ENCODE measurements at regions not wholly inside any gene's neighbourhood (a gene's known extent, or its start where the extent isn't known, plus 50 kb on each side); places are given as distances from the start of the nearest gene placed in this dataset.

DNA sequence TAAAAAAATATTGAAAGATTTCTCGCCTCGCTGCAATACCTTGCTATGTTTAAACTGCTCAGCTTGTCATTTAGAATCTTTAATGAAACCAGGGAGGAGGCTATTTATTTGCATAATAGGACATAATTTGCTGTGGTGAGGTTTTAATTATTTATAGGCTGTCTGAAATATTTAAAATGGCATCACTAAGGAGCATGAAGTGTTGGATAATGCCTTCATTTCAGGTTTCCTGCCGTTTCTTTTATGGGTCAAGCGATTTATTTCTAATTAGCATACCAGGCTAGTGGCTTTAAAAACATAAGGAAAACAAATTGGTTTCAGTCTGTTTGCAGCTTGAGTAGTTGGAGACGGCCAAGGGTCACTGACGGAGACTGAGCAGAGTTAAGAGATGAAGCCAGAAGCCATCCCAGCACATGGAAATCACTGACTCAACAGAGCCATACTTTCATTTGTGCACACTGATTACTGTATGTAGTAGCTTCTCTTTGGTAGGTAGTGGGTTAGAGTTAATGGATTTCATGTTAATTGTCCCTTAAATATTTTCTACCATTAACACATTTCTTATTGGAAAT is 1962.4 kb upstream of the TENM3 start:
- H3K9me3 Mint-ChIP-seq, result peaks cover 0 to 23% (median 5%) of the 10 kb centered on the region in 3 donors
- Histone ChIP-seq H3K4me3 (ENCODE audit: control insufficient read depth in 1 of 2, extremely low read depth in 1 of 2, low read length in 1 of 2) (no peak overlapping the region), H3K36me3 (ENCODE audit: control insufficient read depth in 2 of 2, extremely low read depth in 1 of 2, insufficient read depth in 1 of 2, low read length in 1 of 2) (no peaks in the 10 kb centered on the region), H3K27ac (ENCODE audit: low read length) (no peak overlapping the region), H3K4me1 (ENCODE audit: control insufficient read depth in 1 of 2, extremely low read depth in 1 of 2, insufficient read depth in 2 of 2, low read length in 2 of 2) (no peaks in the 10 kb centered on the region), H3K9me3 (no peaks in the 10 kb centered on the region), H3K27me3 (replicated peaks in 1 of 2; ENCODE audit: control insufficient read depth in 2 of 2, extremely low read depth in 1 of 2, insufficient read depth in 2 of 2, low read length in 1 of 2) (no peaks in the 10 kb centered on the region)
- no CpG with 5 or more reads among the region's 6 CpGs for WGBS (ENCODE audit: insufficient coverage)
- H3K4me1 Mint-ChIP-seq, result no peaks in the 10 kb centered on the region
- DNase-seq (no peak), ATAC-seq (replicated peaks in 1 of 4) (no peak)
- no peak overlapping the region for H3K27ac Mint-ChIP-seq
- H3K27me3 Mint-ChIP-seq, result no peaks in the 10 kb centered on the region
- no peak overlapping the region for H3K4me3 Mint-ChIP-seq
- no peaks in the 10 kb centered on the region for H3K36me3 Mint-ChIP-seq
- CTCF ChIA-PET, result no interaction called here
- POLR2A ChIA-PET, result no interaction called here

DNA sequence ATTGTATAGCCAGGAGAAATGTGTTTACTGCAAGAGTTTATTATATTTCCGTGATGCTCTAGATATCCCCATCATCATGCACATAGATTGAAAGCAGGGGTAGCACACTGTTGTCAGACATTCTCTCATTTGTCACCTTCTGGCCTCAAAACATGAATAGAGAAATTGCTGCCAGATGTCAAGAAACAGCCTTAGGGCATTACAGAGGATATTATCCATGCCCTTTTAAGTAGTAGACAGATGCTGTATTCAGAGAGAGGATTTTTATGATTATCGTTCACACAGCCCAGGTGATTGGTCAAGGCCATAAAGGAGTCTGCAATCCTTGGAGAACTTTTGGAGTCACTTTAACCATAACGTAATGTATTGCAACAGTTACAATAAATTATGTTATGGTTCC is 1961.5 kb upstream of the TENM3 start:
- H3K36me3 Mint-ChIP-seq, result no peaks in the 10 kb centered on the region
- ChIA-PET POLR2A (interaction anchor here in 1 of 2 donors (0.6 kb wide), 1 partner anchor 1317 kb away, joined by 3 read pairs; no protein-coding TSS in a partner anchor), CTCF (no interaction called here)
- no peak overlapping the region for H3K27ac Mint-ChIP-seq
- H3K4me1 Mint-ChIP-seq, result no peaks in the 10 kb centered on the region
- Histone ChIP-seq H3K4me1 (ENCODE audit: control insufficient read depth in 1 of 2, extremely low read depth in 1 of 2, insufficient read depth in 2 of 2, low read length in 2 of 2) (no peaks in the 10 kb centered on the region), H3K27me3 (replicated peaks in 1 of 2; ENCODE audit: control insufficient read depth in 2 of 2, extremely low read depth in 1 of 2, insufficient read depth in 2 of 2, low read length in 1 of 2) (no peaks in the 10 kb centered on the region), H3K4me3 (ENCODE audit: control insufficient read depth in 1 of 2, extremely low read depth in 1 of 2, low read length in 1 of 2) (no peak overlapping the region), H3K9me3 (no peaks in the 10 kb centered on the region), H3K36me3 (ENCODE audit: control insufficient read depth in 2 of 2, extremely low read depth in 1 of 2, insufficient read depth in 1 of 2, low read length in 1 of 2) (no peaks in the 10 kb centered on the region), H3K27ac (ENCODE audit: low read length) (no peak overlapping the region)
- DNase-seq, result no peak
- no peaks in the 10 kb centered on the region for H3K27me3 Mint-ChIP-seq
- no peak for ATAC-seq (replicated peaks in 1 of 4)
- peaks cover 0 to 23% (median 5%) of the 10 kb centered on the region in 3 donors for H3K9me3 Mint-ChIP-seq
- no CpG with 5 or more reads among the region's 3 CpGs for WGBS (ENCODE audit: insufficient coverage)
- no peak overlapping the region for H3K4me3 Mint-ChIP-seq

DNA sequence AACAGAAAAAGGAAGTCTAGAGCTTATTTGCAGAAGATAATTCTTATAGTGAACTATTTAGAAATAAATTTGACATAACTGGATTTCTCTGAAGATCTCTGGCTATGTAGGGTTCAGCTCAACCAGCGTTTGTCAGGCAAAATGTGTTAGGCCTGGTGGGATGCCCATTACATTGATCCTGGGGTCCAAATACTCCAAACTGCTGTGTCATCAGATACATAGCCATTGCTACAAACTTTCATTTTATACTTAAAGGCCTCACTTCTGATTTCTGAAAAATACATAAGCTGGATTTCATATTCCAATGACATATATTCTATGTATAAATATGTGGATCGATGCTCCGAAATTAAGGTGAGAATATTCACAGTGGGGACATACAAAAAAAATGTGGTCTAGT is 1958.9 kb upstream of the TENM3 start:
- WGBS (ENCODE audit: insufficient coverage), result 40% methylated on average over 1 of the region's 3 CpGs
- Mint-ChIP-seq H3K4me1 (no peaks in the 10 kb centered on the region), H3K4me3 (no peak overlapping the region), H3K36me3 (no peaks in the 10 kb centered on the region), H3K27me3 (no peaks in the 10 kb centered on the region), H3K9me3 (peaks cover 0 to 24% (median 5%) of the 10 kb centered on the region in 3 donors), H3K27ac (no peak overlapping the region)
- ChIA-PET CTCF (no interaction called here), POLR2A (no interaction called here)
- DNase-seq (no peak), ATAC-seq (replicated peaks in 1 of 4) (no peak)
- no peak overlapping the region for H3K27ac ChIP-seq (ENCODE audit: low read length)
- no peak overlapping the region for H3K4me3 ChIP-seq (ENCODE audit: control insufficient read depth in 1 of 2, extremely low read depth in 1 of 2, low read length in 1 of 2)
- H3K4me1 ChIP-seq (ENCODE audit: control insufficient read depth in 1 of 2, extremely low read depth in 1 of 2, insufficient read depth in 2 of 2, low read length in 2 of 2), result no peaks in the 10 kb centered on the region
- H3K27me3 ChIP-seq (replicated peaks in 1 of 2; ENCODE audit: control insufficient read depth in 2 of 2, extremely low read depth in 1 of 2, insufficient read depth in 2 of 2, low read length in 1 of 2), result no peaks in the 10 kb centered on the region
- no peaks in the 10 kb centered on the region for H3K36me3 ChIP-seq (ENCODE audit: control insufficient read depth in 2 of 2, extremely low read depth in 1 of 2, insufficient read depth in 1 of 2, low read length in 1 of 2)
- no peaks in the 10 kb centered on the region for H3K9me3 ChIP-seq

DNA sequence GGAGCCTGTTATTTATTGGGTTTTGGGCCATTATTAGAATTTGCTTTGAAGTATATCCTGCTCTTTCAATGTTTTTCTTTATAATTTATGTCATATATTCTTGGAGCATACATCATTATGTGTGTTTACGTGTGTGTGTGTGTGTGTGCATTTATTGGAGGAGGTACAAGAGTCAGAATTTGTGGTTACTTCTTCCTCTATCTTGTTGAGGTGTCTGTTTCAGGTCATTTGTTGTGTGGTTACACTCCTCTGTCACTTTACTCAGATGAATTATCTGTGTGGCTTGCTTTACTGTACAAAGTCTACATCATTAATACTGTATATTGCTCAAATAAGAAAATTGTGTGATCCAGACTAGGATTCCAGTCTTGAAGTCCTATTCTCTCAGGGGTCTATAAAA is 1957.4 kb upstream of the TENM3 start:
- no peak for DNase-seq
- Histone ChIP-seq H3K4me1 (ENCODE audit: control insufficient read depth in 1 of 2, extremely low read depth in 1 of 2, insufficient read depth in 2 of 2, low read length in 2 of 2) (no peaks in the 10 kb centered on the region), H3K27me3 (replicated peaks in 1 of 2; ENCODE audit: control insufficient read depth in 2 of 2, extremely low read depth in 1 of 2, insufficient read depth in 2 of 2, low read length in 1 of 2) (no peaks in the 10 kb centered on the region), H3K9me3 (no peaks in the 10 kb centered on the region), H3K36me3 (ENCODE audit: control insufficient read depth in 2 of 2, extremely low read depth in 1 of 2, insufficient read depth in 1 of 2, low read length in 1 of 2) (no peaks in the 10 kb centered on the region), H3K27ac (ENCODE audit: low read length) (no peak overlapping the region), H3K4me3 (ENCODE audit: control insufficient read depth in 1 of 2, extremely low read depth in 1 of 2, low read length in 1 of 2) (no peak overlapping the region)
- CTCF ChIA-PET, result no interaction called here
- POLR2A ChIA-PET, result no interaction called here
- Mint-ChIP-seq H3K27me3 (no peaks in the 10 kb centered on the region), H3K36me3 (no peaks in the 10 kb centered on the region), H3K9me3 (peaks cover 0 to 23% (median 5%) of the 10 kb centered on the region in 3 donors), H3K4me3 (no peak overlapping the region), H3K4me1 (no peaks in the 10 kb centered on the region), H3K27ac (no peak overlapping the region)
- WGBS (ENCODE audit: insufficient coverage), result no CpG with 5 or more reads among the region's 1 CpG
- ATAC-seq (replicated peaks in 1 of 4), result no peak

DNA sequence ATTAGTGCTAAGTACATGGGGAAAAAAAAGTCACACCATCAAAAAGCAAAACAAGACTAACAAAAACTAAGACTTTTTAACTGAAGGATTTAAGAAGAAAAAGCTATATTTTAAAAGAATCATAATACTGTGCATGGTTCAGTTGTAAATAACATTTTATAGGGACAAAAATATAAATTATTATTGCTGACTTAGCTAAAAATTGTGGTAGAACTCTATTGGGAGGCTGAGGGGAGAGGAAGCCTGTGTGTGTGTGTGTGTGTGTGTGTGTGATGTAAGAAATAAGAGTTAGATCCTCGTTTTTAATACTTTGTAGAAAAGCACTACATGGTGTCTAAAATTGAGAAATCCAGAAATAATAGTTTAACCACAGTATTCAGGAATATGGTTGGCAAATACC is 1950.9 kb upstream of the TENM3 start:
- H3K4me1 Mint-ChIP-seq, result no peaks in the 10 kb centered on the region
- ATAC-seq (replicated peaks in 1 of 4) (no peak), DNase-seq (no peak)
- H3K27ac ChIP-seq (ENCODE audit: low read length), result no peak overlapping the region
- no peaks in the 10 kb centered on the region for H3K27me3 Mint-ChIP-seq
- H3K27me3 ChIP-seq (replicated peaks in 1 of 2; ENCODE audit: control insufficient read depth in 2 of 2, extremely low read depth in 1 of 2, insufficient read depth in 2 of 2, low read length in 1 of 2), result no peaks in the 10 kb centered on the region
- H3K9me3 ChIP-seq, result no peaks in the 10 kb centered on the region
- H3K9me3 Mint-ChIP-seq, result peaks cover 0 to 14% (median 1%) of the 10 kb centered on the region in 3 donors
- no peak overlapping the region for H3K27ac Mint-ChIP-seq
- no peak overlapping the region for H3K4me3 Mint-ChIP-seq
- no peak overlapping the region for H3K4me3 ChIP-seq (ENCODE audit: control insufficient read depth in 1 of 2, extremely low read depth in 1 of 2, low read length in 1 of 2)
- no peaks in the 10 kb centered on the region for H3K4me1 ChIP-seq (ENCODE audit: control insufficient read depth in 1 of 2, extremely low read depth in 1 of 2, insufficient read depth in 2 of 2, low read length in 2 of 2)
- no peaks in the 10 kb centered on the region for H3K36me3 Mint-ChIP-seq
- no CpG with 5 or more reads among the region's 1 CpG for WGBS (ENCODE audit: insufficient coverage)
- CTCF ChIA-PET, result no interaction called here
- no peaks in the 10 kb centered on the region for H3K36me3 ChIP-seq (ENCODE audit: control insufficient read depth in 2 of 2, extremely low read depth in 1 of 2, insufficient read depth in 1 of 2, low read length in 1 of 2)
- POLR2A ChIA-PET, result no interaction called here

DNA sequence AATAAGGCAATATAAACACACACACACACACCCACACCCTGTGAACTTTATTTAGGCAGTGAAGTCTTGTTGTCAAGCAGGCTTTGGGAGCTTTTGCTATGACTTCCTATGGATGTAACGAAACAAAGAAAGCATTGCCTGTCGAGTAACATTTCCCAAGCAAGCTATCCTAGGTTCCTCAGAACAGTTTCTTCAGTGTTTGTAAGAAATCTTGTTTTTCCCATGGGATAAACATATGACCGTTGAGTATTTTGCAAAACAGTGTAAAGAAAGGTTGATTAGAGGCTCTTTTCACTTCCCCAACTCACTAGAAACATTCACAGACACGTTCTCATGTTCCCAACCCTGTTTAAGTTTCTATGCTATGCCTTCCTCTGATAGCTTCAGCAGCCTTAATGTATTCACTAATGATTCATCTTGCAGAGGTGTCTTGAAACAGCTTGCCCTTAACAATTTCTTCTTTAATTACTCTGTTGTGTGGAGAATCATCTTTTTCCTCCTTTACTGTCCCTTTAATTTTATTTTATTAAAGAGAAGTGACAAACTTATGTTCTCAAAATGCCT is 1947.1 kb upstream of the TENM3 start:
- H3K36me3 ChIP-seq (ENCODE audit: control insufficient read depth in 2 of 2, extremely low read depth in 1 of 2, insufficient read depth in 1 of 2, low read length in 1 of 2), result no peaks in the 10 kb centered on the region
- Mint-ChIP-seq H3K4me3 (no peak overlapping the region), H3K9me3 (peaks cover 7 to 30% (median 7%) of the 10 kb centered on the region in 3 donors), H3K27ac (no peak overlapping the region), H3K36me3 (no peaks in the 10 kb centered on the region), H3K27me3 (no peaks in the 10 kb centered on the region), H3K4me1 (no peaks in the 10 kb centered on the region)
- H3K9me3 ChIP-seq, result no peaks in the 10 kb centered on the region
- H3K27me3 ChIP-seq (replicated peaks in 1 of 2; ENCODE audit: control insufficient read depth in 2 of 2, extremely low read depth in 1 of 2, insufficient read depth in 2 of 2, low read length in 1 of 2), result no peaks in the 10 kb centered on the region
- no peak overlapping the region for H3K27ac ChIP-seq (ENCODE audit: low read length)
- H3K4me3 ChIP-seq (ENCODE audit: control insufficient read depth in 1 of 2, extremely low read depth in 1 of 2, low read length in 1 of 2), result no peak overlapping the region
- DNase-seq (no peak), ATAC-seq (replicated peaks in 1 of 4) (no peak)
- CTCF ChIA-PET, result interaction anchor here in 1 of 2 donors (0.6 kb wide), 1 partner anchor 1718 kb away, joined by 3 read pairs; no protein-coding TSS in a partner anchor
- WGBS (ENCODE audit: insufficient coverage), result 100% methylated on average over 1 of the region's 4 CpGs
- H3K4me1 ChIP-seq (ENCODE audit: control insufficient read depth in 1 of 2, extremely low read depth in 1 of 2, insufficient read depth in 2 of 2, low read length in 2 of 2), result no peaks in the 10 kb centered on the region
- POLR2A ChIA-PET, result no interaction called here

DNA sequence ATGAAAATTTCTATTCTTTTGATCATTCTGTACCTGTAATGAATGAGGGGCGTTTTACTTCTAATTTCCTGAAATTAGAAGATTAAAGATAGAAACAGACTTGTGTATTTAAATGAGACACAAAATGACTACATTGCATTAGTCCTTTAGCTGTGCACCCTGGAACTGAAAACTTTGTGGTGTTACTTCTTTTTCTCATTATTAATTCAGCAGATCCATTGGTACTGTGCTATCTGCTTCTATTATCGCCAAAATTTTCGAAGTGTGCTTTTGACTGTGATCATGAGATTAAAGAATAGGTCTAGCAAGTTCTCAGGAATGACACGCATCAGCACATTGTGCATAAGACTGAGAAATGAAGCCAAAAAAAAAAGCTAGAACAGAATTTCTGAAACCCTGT is 1938.9 kb upstream of the TENM3 start:
- Histone ChIP-seq H3K9me3 (no peaks in the 10 kb centered on the region), H3K4me3 (ENCODE audit: control insufficient read depth in 1 of 2, extremely low read depth in 1 of 2, low read length in 1 of 2) (no peak overlapping the region), H3K4me1 (ENCODE audit: control insufficient read depth in 1 of 2, extremely low read depth in 1 of 2, insufficient read depth in 2 of 2, low read length in 2 of 2) (no peaks in the 10 kb centered on the region), H3K27ac (ENCODE audit: low read length) (no peak overlapping the region), H3K36me3 (ENCODE audit: control insufficient read depth in 2 of 2, extremely low read depth in 1 of 2, insufficient read depth in 1 of 2, low read length in 1 of 2) (no peaks in the 10 kb centered on the region), H3K27me3 (replicated peaks in 1 of 2; ENCODE audit: control insufficient read depth in 2 of 2, extremely low read depth in 1 of 2, insufficient read depth in 2 of 2, low read length in 1 of 2) (no peaks in the 10 kb centered on the region)
- no peaks in the 10 kb centered on the region for H3K27me3 Mint-ChIP-seq
- ATAC-seq (replicated peaks in 1 of 4) (no peak), DNase-seq (no peak)
- no peak overlapping the region for H3K4me3 Mint-ChIP-seq
- H3K4me1 Mint-ChIP-seq, result no peaks in the 10 kb centered on the region
- ChIA-PET CTCF (no interaction called here), POLR2A (no interaction called here)
- H3K27ac Mint-ChIP-seq, result no peak overlapping the region
- H3K9me3 Mint-ChIP-seq, result peaks cover 2 to 37% (median 5%) of the 10 kb centered on the region in 3 donors
- no peaks in the 10 kb centered on the region for H3K36me3 Mint-ChIP-seq
- no CpG with 5 or more reads among the region's 4 CpGs for WGBS (ENCODE audit: insufficient coverage)
